HepG2 (cell line): ENCODE measurements at regions not wholly inside any gene's neighbourhood (a gene's known extent, or its start where the extent isn't known, plus 50 kb on each side); places are given as distances from the start of the nearest gene placed in this dataset.

Experiments
- ATAC-seq: fragments of 200-7000 bp; cut with Tn5 transposase; 3 replicates; pipeline ENCODE4 v1.9.1; 2020; ENCODE audit warnings: mild to moderate bottlenecking, moderate library complexity
- BruUV-seq: library from RNA; stranded (reverse); fragments of 400-500 nt; replicated peaks from 2 replicates; lab custom pipeline; 2021; lab: Mats Ljungman, UMichigan
- CTCF ChIA-PET: fragments of 300-600 bp; formaldehyde crosslinking; extraction: SDS; loops from one replicate; lab custom pipeline; 2021; ENCODE audit warnings: low total read pairs, inconsistent platforms, low intra/inter-chr PET ratio; lab: Yijun Ruan, JAX
- POLR2A ChIA-PET: fragments of 350-600 bp; sonication (Branson Sonifier 250); formaldehyde crosslinking; loops from one replicate; lab custom pipeline; 2020; ENCODE audit warnings: antibody characterized with exemption, inconsistent platforms; lab: Yijun Ruan, JAX
- DNase-seq: peaks from one replicate; pipeline ENCODE4 v3.0.0-alpha.2; 2015; ENCODE audit warnings: low spot score
- FAIRE-seq: peaks from 3 replicates; lab custom pipeline; 2011; peaks lifted over from hg19 to GRCh38; lab: Jason Lieb, UNC
- H2AFZ ChIP-seq: one replicate; pipeline ENCODE4 v1.6.1; 2011; ENCODE audit warnings: low read length, inconsistent platforms
- H3K27ac ChIP-seq: fragments of 300-600 bp; 3 replicates; pipeline ENCODE4 v1.8.0; 2011; ENCODE audit warnings: mixed run types, mild to moderate bottlenecking, mixed read lengths, low read length, inconsistent platforms; ENCODE audit not compliant: insufficient read depth; ENCODE audit errors: extremely low read length
- H3K27me3 ChIP-seq, 2 experiments: fragments of 200-600 bp in 1 of 2; 2 replicates in 1 of 2; 3 replicates in 1 of 2; pipeline versions ENCODE4 v1.6.0 to v1.8.0; 2011; ENCODE audit warnings: low read length in 2 of 2, mild to moderate bottlenecking in 2 of 2, moderate library complexity in 2 of 2, inconsistent platforms in 1 of 2; ENCODE audit not compliant: insufficient read depth in 2 of 2, control insufficient read depth in 1 of 2
- H3K36me3 ChIP-seq, 2 experiments: fragments of 200-600 bp in 1 of 2; replicated peaks in 1 of 2; 2 replicates in 1 of 2; 3 replicates in 1 of 2; pipeline versions ENCODE4 v1.5.1 to v1.8.0; 2011; ENCODE audit warnings: low read length in 2 of 2, inconsistent platforms in 1 of 2; ENCODE audit not compliant: insufficient read depth in 2 of 2, control insufficient read depth in 1 of 2
- H3K4me1 ChIP-seq: 2 replicates; pipeline ENCODE4 v1.5.1; 2012; ENCODE audit warnings: low read length, inconsistent platforms; ENCODE audit not compliant: insufficient read depth
- H3K4me2 ChIP-seq: 2 replicates; pipeline ENCODE4 v1.6.0; 2011; ENCODE audit warnings: low read depth, low read length, inconsistent platforms
- H3K4me3 ChIP-seq, 3 experiments: fragments of 200-600 bp in 1 of 3; sonication (generic), shearing (Covaris generic) in 1 of 3; replicated peaks in 1 of 3; 2 replicates each; pipeline ENCODE4 v1.5.1; 2011 to 2016; ENCODE audit warnings: low read length in 3 of 3, inconsistent platforms in 2 of 3, low read depth in 2 of 3, mild to moderate bottlenecking in 2 of 3, control low read depth in 1 of 3, mixed read lengths in 1 of 3; ENCODE audit not compliant: insufficient read depth in 1 of 3
- H3K79me2 ChIP-seq: one replicate; pipeline ENCODE4 v1.6.1; 2011; ENCODE audit warnings: low read length, inconsistent platforms; ENCODE audit not compliant: insufficient read depth
- H3K9ac ChIP-seq: 2 replicates; pipeline ENCODE4 v1.6.0; 2011; ENCODE audit warnings: mild to moderate bottlenecking, low read depth, low read length, inconsistent platforms; ENCODE audit not compliant: insufficient read depth
- H3K9me3 ChIP-seq: 2 replicates; pipeline ENCODE4 v1.5.1; 2012; ENCODE audit warnings: mild to moderate bottlenecking, low read length
- H4K20me1 ChIP-seq: 2 replicates; pipeline ENCODE4 v1.6.0; 2011; ENCODE audit warnings: inconsistent platforms, mild to moderate bottlenecking, low read length, moderate library complexity; ENCODE audit not compliant: insufficient read depth
- CAMTA2 ChIP-seq: sonication (generic); formaldehyde crosslinking; IDR thresholded peaks from 2 replicates; pipeline ENCODE4 v1.4.0; 2020; ENCODE audit warnings: mild to moderate bottlenecking, missing genetic modification reagents, borderline replicate concordance
- FOXK1 ChIP-seq: sonication (generic); formaldehyde crosslinking; IDR thresholded peaks from 2 replicates; pipeline ENCODE4 v1.4.0; 2020; ENCODE audit warnings: low read depth, missing genetic modification reagents, borderline replicate concordance
- HNF1B ChIP-seq: sonication (generic); formaldehyde crosslinking; IDR thresholded peaks from 2 replicates; pipeline ENCODE4 v1.5.1; 2020; ENCODE audit warnings: mild to moderate bottlenecking, moderate library complexity, missing genetic modification reagents
- U2AF2 ChIP-seq: fragments of 200-400 bp; formaldehyde crosslinking; IDR thresholded peaks from 2 replicates; pipeline ENCODE4 v1.6.1; 2017; ENCODE audit warnings: low read depth, mild to moderate bottlenecking, low read length
- ZBTB43 ChIP-seq: sonication (generic); formaldehyde crosslinking; conservative IDR thresholded peaks from 2 replicates; pipeline ENCODE4 v1.4.0; 2020; ENCODE audit warnings: missing genetic modification reagents
- ZNF101 ChIP-seq: sonication (generic); formaldehyde crosslinking; IDR thresholded peaks from 2 replicates; pipeline ENCODE4 v1.4.0; 2020; ENCODE audit warnings: mild to moderate bottlenecking, low read depth, missing genetic modification reagents, borderline replicate concordance
- ZNF543 ChIP-seq: sonication (generic); formaldehyde crosslinking; IDR thresholded peaks from 2 replicates; pipeline ENCODE4 v1.4.0; 2020; ENCODE audit warnings: mild to moderate bottlenecking, missing genetic modification reagents
- ZNF720 ChIP-seq: sonication (generic); formaldehyde crosslinking; IDR thresholded peaks from 2 replicates; pipeline ENCODE4 v1.4.0; 2020; ENCODE audit warnings: missing genetic modification reagents
- ZNF746 ChIP-seq: sonication (generic); formaldehyde crosslinking; IDR thresholded peaks from 2 replicates; pipeline ENCODE4 v1.8.0; 2022; ENCODE audit warnings: mild to moderate bottlenecking, missing genetic modification reagents
- WGBS: methylation state at CpG from one replicate; pipeline ENCODE4 v1.1.6; 2017; ENCODE audit warnings: low lambda C conversion rate; 5-methylcytosine and 5-hydroxymethylcytosine counted together
- in situ Hi-C: cut with HindIII; loops from 2 replicates; pipeline ENCODE4 v1.10.0; 2017; ENCODE audit warnings: low pct_unique_long_range_greater_than_20kb; ENCODE audit not compliant: extremely low pct_ligation_motif_present
- intact Hi-C: fragments of 100-400 bp; cut with micrococcal nuclease; formaldehyde crosslinking; loops from one replicate; pipeline ENCODE4 v1.10.0; 2022; ENCODE audit not compliant: unreplicated experiment
- TF ChIP-seq, protein P1 (sequence below): sonication (generic); formaldehyde crosslinking; IDR thresholded peaks from 2 replicates; pipeline ENCODE4 v1.8.0; 2022; ENCODE audit warnings: low read depth, missing genetic modification reagents

DNA sequence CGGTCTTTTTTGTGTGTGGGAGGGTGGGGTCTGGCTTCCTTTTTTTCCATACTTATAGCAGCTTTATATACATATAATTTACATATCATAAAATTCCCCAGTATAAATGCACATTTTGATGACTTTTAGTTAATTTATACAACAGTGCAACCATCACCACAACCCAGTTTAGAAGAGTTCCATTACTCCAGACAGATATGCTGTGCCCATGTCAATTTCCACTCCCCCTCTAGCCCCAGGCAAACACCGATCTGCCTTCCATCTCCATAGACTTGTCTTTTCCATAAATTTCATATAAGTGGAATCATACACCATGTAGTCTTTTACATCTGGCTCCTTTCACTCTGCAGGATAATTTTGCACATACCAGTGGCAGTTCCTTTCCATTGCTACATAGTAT is 139.2 kb upstream of the SYT6 start:
- no peaks in the 10 kb centered on the region for H3K79me2 ChIP-seq
- H3K4me3 ChIP-seq, result no peak overlapping the region
- no peak overlapping the region for H3K4me2 ChIP-seq
- H3K9me3 ChIP-seq, result no peaks in the 10 kb centered on the region
- intact Hi-C loops, result no loop called here
- no peak overlapping the region for H2AFZ ChIP-seq
- no peak for ATAC-seq
- no TSS peak for BruUV-seq
- H4K20me1 ChIP-seq, result no peaks in the 10 kb centered on the region
- H3K27me3 ChIP-seq, result peaks cover 3 to 31% of the 10 kb centered on the region in 2 experiments; a peak in 3 of 5 replicates
- H3K36me3 ChIP-seq, result no peaks in the 10 kb centered on the region
- TF ChIP-seq FOXK1 (CRISPR knock-in tag), result no peak
- TF ChIP-seq ZBTB43 (CRISPR knock-in tag), result no peak
- TF ChIP-seq ZNF746, result no peak
- TF ChIP-seq ZNF543 (CRISPR knock-in tag), result no peak
- no peak for TF ChIP-seq HNF1B (CRISPR knock-in tag)
- no peak for TF ChIP-seq CAMTA2 (CRISPR knock-in tag)
- TF ChIP-seq U2AF2, result no peak
- no peak for TF ChIP-seq ZNF101 (CRISPR knock-in tag)
- TF ChIP-seq ZNF720, result no peak
- TF ChIP-seq, protein P1, sequence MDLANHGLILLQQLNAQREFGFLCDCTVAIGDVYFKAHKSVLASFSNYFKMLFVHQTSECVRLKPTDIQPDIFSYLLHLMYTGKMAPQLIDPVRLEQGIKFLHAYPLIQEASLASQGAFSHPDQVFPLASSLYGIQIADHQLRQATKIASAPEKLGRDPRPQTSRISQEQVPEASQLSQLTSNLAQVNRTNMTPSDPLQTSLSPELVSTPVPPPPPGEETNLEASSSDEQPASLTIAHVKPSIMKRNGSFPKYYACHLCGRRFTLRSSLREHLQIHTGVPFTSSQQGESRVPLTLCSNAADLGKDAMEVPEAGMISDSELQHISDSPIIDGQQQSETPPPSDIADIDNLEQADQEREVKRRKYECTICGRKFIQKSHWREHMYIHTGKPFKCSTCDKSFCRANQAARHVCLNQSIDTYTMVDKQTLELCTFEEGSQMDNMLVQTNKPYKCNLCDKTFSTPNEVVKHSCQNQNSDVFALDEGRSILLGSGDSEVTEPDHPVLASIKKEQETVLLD (CRISPR knock-in tag), result no peak
- ChIA-PET POLR2A (no interaction called here), CTCF (no interaction called here)
- no peak for DNase-seq
- WGBS, result 3% methylated on average over 2 of the region's 2 CpGs
- FAIRE-seq, result no peak
- H3K4me1 ChIP-seq, result no peaks in the 10 kb centered on the region
- no peak overlapping the region for H3K9ac ChIP-seq
- H3K27ac ChIP-seq, result no peak overlapping the region
- in situ Hi-C loops, result loop anchor here (25.0 kb wide), 1 partner anchor 456 kb away; no protein-coding TSS in a partner anchor
